Body of pancreas (tissue), 4 donors: ENCODE measurements at regions not wholly inside any gene's neighbourhood (a gene's known extent, or its start where the extent isn't known, plus 50 kb on each side); places are given as distances from the start of the nearest gene placed in this dataset.

Experiments
- ATAC-seq: fragments of 150-250 bp; one replicate; pipeline ENCODE4 v1.9.1; 2016
- DNase-seq, 4 donors: peaks; one replicate each; pipeline ENCODE4 v3.0.0-alpha.2; 2019
- H3K27ac ChIP-seq, 4 donors: fragments of 200-600 bp; sonication (generic); 1 replicate in 3 of 4; 2 replicates in 1 of 4; pipeline versions ENCODE4 v1.5.1 to v1.6.1; 2016 to 2019; ENCODE audit warnings: mild to moderate bottlenecking in 1 of 4, mixed read lengths in 1 of 4, moderate library complexity in 1 of 4
- H3K27me3 ChIP-seq, 2 donors: fragments of 200-600 bp; sonication (generic); one replicate each; pipeline ENCODE4 v1.6.0; 2016; ENCODE audit warnings: mild to moderate bottlenecking in 1 of 2
- H3K36me3 ChIP-seq, 2 donors: fragments of 200-600 bp; sonication (generic); replicated peaks in 1 of 2; 2 replicates each; pipeline ENCODE4 v1.5.1; 2016; ENCODE audit warnings: low read depth in 2 of 2; ENCODE audit not compliant: insufficient read depth in 1 of 2
- H3K4me1 ChIP-seq: fragments of 200-600 bp; sonication (generic); one replicate; pipeline ENCODE4 v1.6.0; 2016
- H3K4me3 ChIP-seq, 2 donors: fragments of 200-600 bp; sonication (generic); 1 replicate in 1 of 2; 2 replicates in 1 of 2; pipeline ENCODE4 v1.5.1; 2016 to 2019
- H3K9me3 ChIP-seq, 3 donors: fragments of 200-600 bp; sonication (generic); 1 replicate in 2 of 3; 2 replicates in 1 of 3; pipeline ENCODE4 v1.5.1; 2016
- CTCF ChIP-seq, 7 experiments: fragments of 450-650 bp in 4 of 7; fragments of 200-600 bp in 3 of 7; sonication (generic) in 3 of 7; IDR thresholded peaks; one replicate each; pipeline ENCODE4 v1.5.1; 2016 to 2019; ENCODE audit warnings: antibody characterized with exemption in 7 of 7
- POLR2A ChIP-seq, 3 donors: fragments of 450-650 bp; IDR thresholded peaks; one replicate each; pipeline ENCODE4 v1.6.1; 2016; ENCODE audit warnings: antibody characterized with exemption in 3 of 3, mild to moderate bottlenecking in 2 of 3
- WGBS, 2 donors: methylation state at CpG; one replicate each; pipeline ENCODE4 v1.1.5; 2017; 5-methylcytosine and 5-hydroxymethylcytosine counted together
- intact Hi-C: fragments of 100-400 bp; cut with DNase I; formaldehyde crosslinking; loops from one replicate; pipeline ENCODE4 v1.15.1; 2023

GRCh38 chr5:88657906-88658775 is 224.8 kb downstream of the MEF2C start:
- H3K27me3 ChIP-seq, result peaks cover 0 to 31% of the 10 kb centered on the region in 2 donors
- 66 to 69% methylated on average over 5 of the region's 5 CpGs for WGBS, 2 donors
- no peak for DNase-seq
- no peaks in the 10 kb centered on the region for H3K9me3 ChIP-seq
- ATAC-seq, result no peak
- no peak overlapping the region for H3K4me3 ChIP-seq
- no peaks in the 10 kb centered on the region for H3K36me3 ChIP-seq
- intact Hi-C loops, result no loop called here
- no peak for TF ChIP-seq CTCF (IDR thresholded peaks at IDR 0.05)
- no peak for TF ChIP-seq POLR2A (IDR thresholded peaks at IDR 0.05)
- no peak overlapping the region for H3K27ac ChIP-seq
- H3K4me1 ChIP-seq, result peaks cover 15% of the 10 kb centered on the region

- TF ChIP-seq POLR2A (IDR thresholded peaks at IDR 0.05) (no peak), CTCF (IDR thresholded peaks at IDR 0.05) (no peak)
- WGBS, 2 donors, result 41 to 51% methylated on average over 1 of the region's 1 CpG
- Histone ChIP-seq H3K27me3 (peaks cover 0 to 31% of the 10 kb centered on the region in 2 donors), H3K4me3 (no peak overlapping the region), H3K4me1 (peaks cover 15% of the 10 kb centered on the region), H3K27ac (no peak overlapping the region), H3K36me3 (no peaks in the 10 kb centered on the region), H3K9me3 (no peaks in the 10 kb centered on the region)
- intact Hi-C loops, result no loop called here
- DNase-seq, result no peak
- ATAC-seq, result no peak
Observed at GRCh38 chr5:88657136-88657535, 225.8 kb downstream of the MEF2C start.

DNA sequence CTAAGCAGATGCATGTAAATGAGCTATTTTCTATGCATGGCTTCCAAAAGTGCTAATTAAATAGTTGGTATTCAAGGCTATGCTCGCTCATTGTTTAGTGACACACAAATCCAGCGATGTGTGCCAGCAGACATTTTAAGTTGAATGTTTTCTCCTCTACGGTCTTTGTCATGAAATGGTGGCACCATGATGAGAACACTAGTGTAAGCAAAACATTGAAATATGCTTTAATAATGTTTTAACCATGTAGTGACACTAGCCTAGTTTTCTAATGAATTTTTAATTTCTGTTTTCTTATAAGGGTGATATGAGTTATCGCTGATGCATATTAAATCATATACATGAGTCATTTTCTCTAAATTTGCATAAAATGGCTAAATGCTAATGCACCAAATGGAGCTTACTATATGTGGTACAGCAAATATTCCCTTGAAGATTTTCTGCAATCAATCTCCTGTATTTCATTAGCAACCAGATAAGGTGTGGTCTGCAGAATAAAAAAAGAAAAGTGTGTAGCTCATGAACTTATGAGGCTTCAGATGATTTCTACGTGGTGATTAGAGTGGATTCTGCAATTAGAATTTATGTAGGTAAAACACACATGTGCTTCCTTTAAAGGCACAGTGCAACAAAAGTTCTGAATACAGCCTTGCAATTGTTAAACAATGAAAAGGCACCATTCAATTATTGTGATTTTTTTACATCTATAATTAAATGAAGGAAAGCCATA is 226.6 kb downstream of the MEF2C start:
- no peak for DNase-seq
- Histone ChIP-seq H3K4me3 (no peak overlapping the region), H3K4me1 (peaks cover 15% of the 10 kb centered on the region), H3K9me3 (no peaks in the 10 kb centered on the region), H3K36me3 (no peaks in the 10 kb centered on the region), H3K27me3 (peaks cover 0 to 24% of the 10 kb centered on the region in 2 donors), H3K27ac (no peak overlapping the region)
- 56 to 59% methylated on average over 5 of the region's 5 CpGs for WGBS, 2 donors
- no peak for TF ChIP-seq POLR2A (IDR thresholded peaks at IDR 0.05)
- intact Hi-C loops, result no loop called here
- ATAC-seq, result no peak

DNA sequence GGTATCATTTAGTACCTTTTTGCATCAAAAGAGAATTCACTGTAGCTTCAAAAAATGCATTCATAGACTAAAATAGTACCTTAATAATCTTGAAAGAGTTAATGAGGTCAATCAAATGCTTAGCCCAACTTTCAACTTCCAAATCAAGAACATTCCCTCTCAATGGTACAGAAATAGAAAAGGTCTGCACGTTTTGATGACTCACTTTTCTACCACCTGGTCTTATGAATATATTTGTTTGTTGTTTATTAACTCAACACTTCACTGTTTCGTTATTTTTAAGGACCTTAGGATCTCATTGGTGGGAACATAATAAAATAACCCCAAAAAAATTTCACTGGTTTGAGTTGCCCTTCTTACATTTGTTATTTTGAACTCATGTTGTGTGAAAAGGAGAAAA is 229.5 kb downstream of the MEF2C start:
- DNase-seq (no peak), ATAC-seq (no peak)
- intact Hi-C loops, result no loop called here
- TF ChIP-seq POLR2A (IDR thresholded peaks at IDR 0.05), result no peak
- TF ChIP-seq CTCF (IDR thresholded peaks at IDR 0.05), result no peak
- Histone ChIP-seq H3K36me3 (no peaks in the 10 kb centered on the region), H3K4me3 (no peak overlapping the region), H3K27me3 (no peaks in the 10 kb centered on the region), H3K4me1 (no peaks in the 10 kb centered on the region), H3K27ac (no peak overlapping the region), H3K9me3 (no peaks in the 10 kb centered on the region)
- WGBS, 2 donors, result 23 to 24% methylated on average over 2 of the region's 2 CpGs

- H3K27me3 ChIP-seq, result no peaks in the 10 kb centered on the region
- H3K4me1 ChIP-seq, result no peaks in the 10 kb centered on the region
- no peak for DNase-seq
- 50 to 53% methylated on average over 2 of the region's 2 CpGs for WGBS, 2 donors
- H3K27ac ChIP-seq, result no peak overlapping the region
- no peaks in the 10 kb centered on the region for H3K36me3 ChIP-seq
- H3K9me3 ChIP-seq, result no peaks in the 10 kb centered on the region
- no peak overlapping the region for H3K4me3 ChIP-seq
- intact Hi-C loops, result no loop called here
- no peak for ATAC-seq
- TF ChIP-seq CTCF (IDR thresholded peaks at IDR 0.05) (no peak), POLR2A (IDR thresholded peaks at IDR 0.05) (no peak)
Observed at GRCh38 chr5:88647901-88648300, 235.1 kb downstream of the MEF2C start.
